Loucy (cell line): ENCODE measurements at regions not wholly inside any gene's neighbourhood (a gene's known extent, or its start where the extent isn't known, plus 50 kb on each side); places are given as distances from the start of the nearest gene placed in this dataset.

Experiments used
- H2AFZ ChIP-seq: fragments of 200-600 bp; sonication (generic); 2 replicates; pipeline ENCODE4 v1.6.0; 2016; ENCODE audit warnings: antibody characterized with exemption, mild to moderate bottlenecking, low read length, moderate library complexity
- H3F3A ChIP-seq: fragments of 200-600 bp; 2 replicates; pipeline ENCODE4 v1.6.0; 2016; ENCODE audit warnings: antibody characterized with exemption, low read depth, mild to moderate bottlenecking
- H3K27me3 ChIP-seq: fragments of 200-600 bp; sonication (generic); 2 replicates; pipeline ENCODE4 v1.6.1; 2014; ENCODE audit warnings: low read length, mild to moderate bottlenecking; ENCODE audit not compliant: insufficient read depth, poor library complexity, severe bottlenecking
- H3K36me3 ChIP-seq: fragments of 200-600 bp; sonication (generic); 2 replicates; pipeline ENCODE4 v1.6.1; 2016; ENCODE audit warnings: low read length; ENCODE audit not compliant: insufficient read depth
- H3K4me1 ChIP-seq: fragments of 200-600 bp; sonication (generic); 2 replicates; pipeline ENCODE4 v1.5.1; 2014; ENCODE audit warnings: low read length, mild to moderate bottlenecking; ENCODE audit not compliant: insufficient read depth, poor library complexity, severe bottlenecking
- H3K4me2 ChIP-seq: fragments of 200-600 bp; sonication (generic); 2 replicates; pipeline ENCODE4 v1.6.0; 2014; ENCODE audit warnings: antibody characterized with exemption, low read length, low read depth, mild to moderate bottlenecking; ENCODE audit not compliant: poor library complexity, severe bottlenecking
- H3K4me3 ChIP-seq: fragments of 200-600 bp; sonication (generic); 2 replicates; pipeline ENCODE4 v1.5.1; 2014; ENCODE audit warnings: low read length, mild to moderate bottlenecking, mixed read lengths; ENCODE audit not compliant: poor library complexity, severe bottlenecking
- H3K79me2 ChIP-seq: fragments of 200-600 bp; sonication (generic); 2 replicates; pipeline ENCODE4 v1.6.1; 2014; ENCODE audit warnings: low read length; ENCODE audit not compliant: insufficient read depth
- H3K9ac ChIP-seq: fragments of 200-600 bp; sonication (generic); 2 replicates; pipeline ENCODE4 v1.6.0; 2014; ENCODE audit warnings: mild to moderate bottlenecking, low read depth, low read length, moderate library complexity; ENCODE audit not compliant: poor library complexity, severe bottlenecking
- H3K9me2 ChIP-seq: fragments of 200-600 bp; sonication (generic); replicated peaks from 2 replicates; pipeline ENCODE4 v1.6.1; 2016; ENCODE audit warnings: low read depth, low read length, mixed read lengths
- H3K9me3 ChIP-seq: fragments of 200-600 bp; sonication (generic); 2 replicates; pipeline ENCODE4 v1.6.1; 2014; ENCODE audit warnings: mild to moderate bottlenecking, antibody characterized with exemption, low read length, low read depth; ENCODE audit not compliant: insufficient read depth
- H4K20me1 ChIP-seq: fragments of 200-600 bp; sonication (generic); 2 replicates; pipeline ENCODE4 v1.6.0; 2014; ENCODE audit warnings: antibody characterized with exemption, low read length, mild to moderate bottlenecking; ENCODE audit not compliant: insufficient read depth, poor library complexity, severe bottlenecking
- EZH2phosphoT487 ChIP-seq: fragments of 200-600 bp; IDR thresholded peaks from 2 replicates; pipeline ENCODE4 v1.6.1; 2018; ENCODE audit warnings: antibody characterized with exemption, mild to moderate bottlenecking, moderate library complexity, borderline replicate concordance
- TF ChIP-seq, protein P1 (sequence below): fragments of 200-600 bp; sonication (generic); conservative IDR thresholded peaks from 2 replicates; pipeline ENCODE4 v1.5.1; 2014; ENCODE audit warnings: mild to moderate bottlenecking, antibody characterized with exemption, low read length

DNA sequence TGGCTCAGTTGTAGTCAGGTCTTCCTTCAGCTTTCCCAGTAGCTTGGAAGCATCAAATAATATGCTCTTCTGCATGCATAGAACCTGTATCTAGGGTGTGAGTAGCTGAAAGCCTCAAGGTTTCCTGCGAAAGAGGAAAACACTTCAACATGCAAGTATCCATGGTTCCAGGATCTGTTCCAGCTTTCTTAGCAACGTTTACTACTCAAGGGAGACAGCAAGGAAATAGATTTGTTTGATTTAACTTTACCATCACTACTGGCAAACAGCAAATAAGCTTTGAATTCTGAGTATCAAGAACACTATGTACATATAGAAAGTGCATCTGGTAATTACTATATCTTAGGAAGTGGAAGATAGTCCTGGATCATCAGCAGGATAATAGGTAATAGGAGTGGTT is 341.0 kb downstream of the PRR16 start:
- H3K79me2 ChIP-seq: no peaks in the 10 kb centered on the region
- no peaks in the 10 kb centered on the region for H4K20me1 ChIP-seq
- no peaks in the 10 kb centered on the region for H3K4me1 ChIP-seq
- no peak overlapping the region for H3K4me3 ChIP-seq
- TF ChIP-seq EZH2phosphoT487: no peak
- TF ChIP-seq, protein P1, sequence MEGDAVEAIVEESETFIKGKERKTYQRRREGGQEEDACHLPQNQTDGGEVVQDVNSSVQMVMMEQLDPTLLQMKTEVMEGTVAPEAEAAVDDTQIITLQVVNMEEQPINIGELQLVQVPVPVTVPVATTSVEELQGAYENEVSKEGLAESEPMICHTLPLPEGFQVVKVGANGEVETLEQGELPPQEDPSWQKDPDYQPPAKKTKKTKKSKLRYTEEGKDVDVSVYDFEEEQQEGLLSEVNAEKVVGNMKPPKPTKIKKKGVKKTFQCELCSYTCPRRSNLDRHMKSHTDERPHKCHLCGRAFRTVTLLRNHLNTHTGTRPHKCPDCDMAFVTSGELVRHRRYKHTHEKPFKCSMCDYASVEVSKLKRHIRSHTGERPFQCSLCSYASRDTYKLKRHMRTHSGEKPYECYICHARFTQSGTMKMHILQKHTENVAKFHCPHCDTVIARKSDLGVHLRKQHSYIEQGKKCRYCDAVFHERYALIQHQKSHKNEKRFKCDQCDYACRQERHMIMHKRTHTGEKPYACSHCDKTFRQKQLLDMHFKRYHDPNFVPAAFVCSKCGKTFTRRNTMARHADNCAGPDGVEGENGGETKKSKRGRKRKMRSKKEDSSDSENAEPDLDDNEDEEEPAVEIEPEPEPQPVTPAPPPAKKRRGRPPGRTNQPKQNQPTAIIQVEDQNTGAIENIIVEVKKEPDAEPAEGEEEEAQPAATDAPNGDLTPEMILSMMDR: no peak
- no peaks in the 10 kb centered on the region for H3F3A ChIP-seq
- no peak overlapping the region for H2AFZ ChIP-seq
- H3K4me2 ChIP-seq: no peak overlapping the region
- no peaks in the 10 kb centered on the region for H3K9me2 ChIP-seq
- H3K36me3 ChIP-seq: no peaks in the 10 kb centered on the region
- no peaks in the 10 kb centered on the region for H3K9me3 ChIP-seq
- no peak overlapping the region for H3K9ac ChIP-seq
- no peaks in the 10 kb centered on the region for H3K27me3 ChIP-seq

DNA sequence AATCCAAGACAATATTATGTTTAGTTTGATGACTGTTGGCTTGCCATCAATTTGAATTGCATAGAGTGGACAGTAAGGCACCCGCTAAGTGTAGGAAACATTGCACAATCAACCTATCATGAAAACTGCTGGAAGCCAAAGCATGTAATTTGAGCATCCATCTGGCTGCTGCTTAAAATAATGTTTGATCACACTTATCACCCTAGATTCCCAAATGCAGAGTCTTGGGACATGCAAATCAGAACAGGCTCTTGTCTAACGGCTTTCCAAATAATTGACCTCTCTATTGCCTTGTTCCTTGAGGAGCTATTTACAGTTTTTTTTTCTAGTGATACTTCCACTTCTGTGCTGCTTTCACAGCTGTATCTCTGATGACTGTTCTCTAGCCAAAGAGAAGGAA is 342.1 kb downstream of the PRR16 start:
- Histone ChIP-seq H3K4me3 (no peak overlapping the region), H3K4me1 (no peaks in the 10 kb centered on the region), H4K20me1 (no peaks in the 10 kb centered on the region), H3F3A (no peaks in the 10 kb centered on the region), H3K9me2 (no peaks in the 10 kb centered on the region), H3K27me3 (no peaks in the 10 kb centered on the region), H3K4me2 (no peak overlapping the region), H3K36me3 (no peaks in the 10 kb centered on the region), H3K79me2 (no peaks in the 10 kb centered on the region), H2AFZ (no peak overlapping the region), H3K9me3 (no peaks in the 10 kb centered on the region), H3K9ac (no peak overlapping the region)
- TF ChIP-seq, protein P1: no peak
- TF ChIP-seq EZH2phosphoT487: no peak

DNA sequence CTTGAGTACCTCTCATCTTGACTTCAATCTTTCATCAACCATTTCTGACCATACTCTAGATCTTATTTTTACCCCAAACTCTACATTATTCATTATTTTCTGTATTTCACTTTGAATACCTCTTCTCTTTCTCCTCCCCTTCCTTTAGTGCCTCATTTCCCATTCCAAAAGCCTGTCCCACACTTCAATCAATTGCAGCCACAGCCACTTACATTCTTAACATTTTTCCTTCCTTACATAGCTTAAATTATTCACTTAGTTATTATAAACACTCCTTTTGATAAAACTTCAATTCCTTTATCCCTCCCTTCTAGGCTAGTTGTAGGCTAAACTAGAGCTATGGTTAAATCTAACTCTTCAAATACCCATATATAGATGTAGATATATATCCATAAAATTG is 344.0 kb downstream of the PRR16 start:
- Histone ChIP-seq H2AFZ (no peak overlapping the region), H3K4me3 (no peak overlapping the region), H3F3A (no peaks in the 10 kb centered on the region), H3K9me3 (no peaks in the 10 kb centered on the region), H3K9ac (no peak overlapping the region), H3K4me1 (no peaks in the 10 kb centered on the region), H3K36me3 (no peaks in the 10 kb centered on the region), H3K27me3 (no peaks in the 10 kb centered on the region), H3K4me2 (no peak overlapping the region), H3K79me2 (no peaks in the 10 kb centered on the region), H3K9me2 (no peaks in the 10 kb centered on the region), H4K20me1 (no peaks in the 10 kb centered on the region)
- TF ChIP-seq EZH2phosphoT487: no peak
- TF ChIP-seq, protein P1: no peak
